Activated CD4-positive, alpha-beta T cell treated with anti-CD3 and anti-CD28 coated beads, Interleukin-2, amount 50 U/mL, for 4 hours (primary cell): ENCODE measurements at regions not wholly inside any gene's neighbourhood (a gene's known extent, or its start where the extent isn't known, plus 50 kb on each side); places are given as distances from the start of the nearest gene placed in this dataset.

ENCODE experiments used
- DNase-seq, 2 experiments: peaks; one replicate each; pipeline ENCODE4 v3.0.0-alpha.2; 2020

DNA sequence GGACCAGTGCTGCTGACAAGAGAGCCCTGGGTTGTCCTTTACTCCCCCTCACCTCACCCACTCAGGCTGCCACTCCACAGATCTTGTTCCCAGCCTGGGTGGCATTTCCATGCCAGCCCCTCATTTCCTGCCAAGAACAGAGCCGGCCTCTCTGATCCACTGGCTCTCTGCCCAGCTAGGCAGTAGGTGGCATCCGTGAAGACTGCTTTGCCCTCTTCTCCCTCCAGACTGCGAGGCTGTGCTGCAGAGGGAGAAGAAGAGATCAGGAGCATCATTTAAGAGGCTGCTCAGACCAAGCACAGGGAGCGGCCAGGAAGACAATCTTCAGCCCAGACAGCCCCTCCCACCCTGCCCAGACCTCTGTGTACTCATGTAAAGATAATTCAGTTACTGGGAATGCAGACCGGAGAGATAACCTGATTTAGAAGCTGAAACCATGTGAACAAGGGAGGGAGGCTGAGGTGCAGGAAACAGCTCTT, 126.9 kb upstream of the NCAM1 start:
- no peak for DNase-seq

GRCh38 chr11:112835591-112836255, 125.5 kb upstream of the NCAM1 start:
- no peak for DNase-seq

- DNase-seq: no peak
These were observed 125.0 kb upstream of the NCAM1 start for GRCh38 chr11:112836256-112836602.

DNA sequence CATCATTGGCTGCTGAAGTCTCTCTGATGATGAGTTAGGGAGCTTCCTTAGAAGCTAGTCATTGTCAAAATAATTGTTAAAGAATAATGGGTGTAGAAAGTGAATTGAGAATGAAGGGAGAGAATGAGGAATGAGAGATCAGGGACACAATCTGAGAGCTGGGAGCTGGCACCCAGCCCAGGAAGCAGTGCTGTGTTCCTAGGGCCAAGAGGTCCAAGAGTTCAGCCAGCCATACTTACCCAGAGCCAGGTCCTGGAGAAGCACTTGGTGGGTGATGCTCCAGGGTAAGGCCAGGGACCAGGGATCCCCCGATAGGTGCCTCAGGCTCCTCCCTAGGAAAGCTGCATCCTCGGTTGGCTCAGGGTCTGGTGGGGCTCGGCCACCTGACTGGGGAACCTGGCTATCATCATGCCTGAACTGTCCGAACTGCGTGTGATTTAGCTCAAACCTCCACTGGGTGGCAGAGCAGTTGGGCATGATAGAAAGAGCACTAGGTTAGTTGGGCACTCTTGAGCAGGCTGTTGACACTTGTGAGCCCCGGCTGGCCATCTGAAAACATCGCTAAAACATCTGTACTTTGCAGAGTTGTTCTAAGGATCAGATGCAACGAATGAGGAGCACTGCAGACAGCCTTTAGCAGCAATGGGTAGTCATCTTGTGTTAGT, 123.9 kb upstream of the NCAM1 start:
- DNase-seq: no peak

DNA sequence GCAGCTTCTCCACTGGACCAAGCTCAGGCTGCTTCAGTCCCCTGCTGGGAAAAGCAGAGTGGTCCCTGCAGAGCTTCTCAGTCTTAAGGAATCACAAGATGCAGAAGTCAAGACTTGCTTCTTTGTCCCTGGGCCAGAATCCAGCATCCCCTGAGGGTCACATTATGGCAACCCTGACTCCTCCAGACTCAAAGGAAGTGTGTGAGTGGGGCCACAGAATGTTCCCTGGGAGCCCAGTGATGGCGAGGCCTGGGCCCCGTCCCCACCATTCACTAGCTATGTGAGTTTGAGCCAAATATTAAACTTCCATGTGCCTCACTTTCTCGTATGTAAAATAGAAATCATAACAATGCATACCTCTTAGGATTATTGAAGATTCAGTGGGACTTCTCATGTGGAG, 122.2 kb upstream of the NCAM1 start:
- DNase-seq: no peak

- DNase-seq: no peak
These were observed 119.5 kb upstream of the NCAM1 start for GRCh38 chr11:112841729-112842128.

DNA sequence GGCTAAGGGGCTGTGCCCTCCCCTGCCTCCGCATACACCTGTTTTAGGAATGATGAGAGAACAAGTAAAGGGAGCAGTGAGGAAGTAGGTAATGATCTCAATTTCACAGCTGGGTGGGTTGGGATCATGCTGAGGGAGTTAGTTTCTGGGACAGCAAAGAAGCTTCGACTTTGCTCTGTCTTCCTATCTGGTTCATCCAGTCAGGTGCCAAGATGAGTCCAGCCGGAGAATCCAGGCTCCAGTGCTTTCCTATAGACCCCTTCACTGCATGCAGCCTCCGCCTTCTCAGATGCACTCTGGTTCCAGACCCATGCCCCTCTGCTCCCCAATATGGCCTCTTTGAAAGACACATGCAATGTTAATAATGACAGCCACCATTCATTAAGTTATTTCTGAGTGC, 119.1 kb upstream of the NCAM1 start:
- DNase-seq: no peak

DNA sequence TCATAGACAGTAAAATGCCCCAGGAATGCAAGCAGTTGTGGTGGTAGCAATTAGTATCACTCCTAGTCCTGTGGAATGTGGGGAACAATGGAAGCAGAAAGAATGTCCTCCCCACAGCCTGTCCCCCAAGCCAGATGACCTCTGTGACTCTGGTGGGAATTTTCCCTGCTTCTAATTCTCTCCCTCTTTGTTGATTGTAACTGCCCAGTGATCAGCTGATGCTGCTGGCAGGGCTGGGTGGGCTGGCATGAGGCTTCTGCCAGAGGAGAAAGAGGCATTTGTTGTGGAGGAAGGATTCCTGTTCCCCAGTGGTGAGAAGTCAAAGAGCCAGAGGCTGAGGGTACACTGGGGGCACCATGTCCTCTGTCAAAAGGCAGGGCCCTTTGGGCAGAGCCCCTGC, 116.7 kb upstream of the NCAM1 start:
- no peak for DNase-seq

DNA sequence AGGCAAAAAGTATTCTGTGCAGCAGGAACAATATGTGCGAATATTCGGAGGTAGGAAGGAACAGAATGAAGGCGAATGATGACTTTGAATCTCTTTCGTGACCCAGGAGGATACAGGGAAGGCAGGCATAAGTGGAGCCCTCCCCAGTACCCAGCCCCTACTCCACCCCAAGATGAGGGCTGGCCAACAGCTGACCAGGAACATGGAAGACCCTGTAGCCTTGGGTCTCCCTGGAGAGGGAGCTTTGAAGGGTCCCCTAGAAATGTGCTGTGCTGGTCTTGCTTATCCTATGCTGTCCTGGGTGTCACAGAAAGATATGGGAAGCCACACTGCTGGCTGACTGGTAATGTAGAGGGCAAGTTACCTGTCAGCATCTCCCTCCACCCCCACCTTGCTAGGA, 113.7 kb upstream of the NCAM1 start:
- no peak for DNase-seq

DNA sequence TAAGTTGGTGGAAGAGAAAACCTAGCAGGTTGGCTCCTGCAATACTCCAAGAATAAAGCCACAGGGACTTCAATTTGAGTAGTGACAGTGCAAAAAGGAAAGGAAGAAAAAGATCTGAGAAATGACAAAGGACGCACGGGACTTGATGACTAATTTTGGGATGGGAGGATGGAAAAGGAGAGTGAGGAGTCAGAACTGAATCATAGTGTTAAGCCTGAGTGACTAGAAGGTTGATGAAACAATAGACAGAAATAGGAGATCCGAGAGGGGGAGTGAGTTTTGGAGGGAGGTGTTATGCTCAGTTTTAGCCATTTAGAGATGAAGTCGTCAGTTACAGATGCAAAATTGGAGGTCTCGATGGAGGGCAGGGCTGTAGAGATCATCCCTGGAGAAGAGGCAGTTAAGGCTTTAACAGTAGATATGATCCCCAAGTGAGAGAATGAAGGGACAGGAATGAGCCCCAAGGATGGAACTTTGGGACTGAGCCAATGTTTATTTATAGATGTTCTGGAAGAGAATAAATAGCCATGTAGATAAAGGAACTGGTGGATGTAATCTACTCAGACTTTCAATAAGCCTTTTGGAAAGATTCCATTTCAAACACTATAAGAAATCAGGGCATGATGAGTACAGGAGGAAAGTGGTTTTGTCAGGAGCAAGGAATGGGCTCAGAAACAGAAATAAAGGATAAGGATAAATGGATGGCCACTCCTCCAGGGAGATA, 108.9 kb upstream of the NCAM1 start:
- DNase-seq: no peak

DNA sequence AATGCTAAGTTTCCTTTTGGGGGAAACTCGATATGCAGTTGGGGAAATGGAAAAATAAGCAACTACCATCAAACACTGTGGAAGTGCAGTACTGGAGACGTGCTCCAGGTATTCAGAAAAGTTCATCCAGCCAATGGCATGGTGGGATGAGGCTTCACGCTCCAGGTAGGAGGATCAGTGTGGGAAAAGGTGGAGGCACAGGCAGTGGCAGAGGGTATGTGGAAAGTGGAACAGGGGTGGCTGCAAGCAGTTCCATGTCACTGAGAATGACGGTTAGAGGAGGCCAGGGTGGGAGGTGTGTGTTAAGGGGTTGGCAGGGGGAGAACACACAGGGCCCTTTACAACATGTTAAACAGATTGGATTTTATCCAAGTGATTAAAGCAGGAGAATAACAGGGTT, 105.1 kb upstream of the NCAM1 start:
- no peak for DNase-seq

- DNase-seq: no peak
These were observed 104.6 kb upstream of the NCAM1 start for GRCh38 chr11:112856591-112856990.

DNA sequence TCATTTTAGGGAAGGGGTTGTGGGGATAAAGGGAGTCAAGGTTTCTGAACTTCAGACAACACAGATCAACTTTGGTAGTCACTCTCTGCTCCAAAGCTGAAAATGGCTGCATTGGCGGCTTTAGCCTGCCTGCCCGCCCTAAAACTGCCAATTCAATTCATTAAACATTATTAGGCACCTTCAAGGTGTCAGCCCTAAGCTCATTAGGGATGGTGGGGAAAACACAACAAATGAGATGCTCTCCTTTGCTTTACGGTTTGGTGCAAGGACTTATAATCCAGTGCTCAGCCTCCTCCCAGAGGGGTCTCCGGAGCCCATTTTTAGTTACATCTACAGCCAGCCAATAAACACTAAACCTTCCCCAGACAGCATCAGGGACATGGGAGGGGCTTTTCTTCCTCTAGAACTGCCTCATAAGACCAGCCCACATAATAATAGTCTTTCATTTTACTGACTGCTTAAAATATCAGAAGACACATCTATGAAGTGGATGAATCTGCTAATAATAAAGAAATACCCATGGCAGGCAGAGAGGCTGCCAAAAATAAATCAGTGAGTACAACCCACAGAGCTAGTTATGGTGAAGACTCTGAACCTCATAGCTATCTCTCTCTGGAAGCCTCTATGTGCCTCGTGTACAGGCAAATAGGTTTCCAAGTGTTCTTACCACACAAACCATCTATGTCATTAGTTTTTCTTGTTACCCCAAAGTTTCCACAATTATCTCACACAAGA, 102.8 kb upstream of the NCAM1 start:
- no peak for DNase-seq

DNA sequence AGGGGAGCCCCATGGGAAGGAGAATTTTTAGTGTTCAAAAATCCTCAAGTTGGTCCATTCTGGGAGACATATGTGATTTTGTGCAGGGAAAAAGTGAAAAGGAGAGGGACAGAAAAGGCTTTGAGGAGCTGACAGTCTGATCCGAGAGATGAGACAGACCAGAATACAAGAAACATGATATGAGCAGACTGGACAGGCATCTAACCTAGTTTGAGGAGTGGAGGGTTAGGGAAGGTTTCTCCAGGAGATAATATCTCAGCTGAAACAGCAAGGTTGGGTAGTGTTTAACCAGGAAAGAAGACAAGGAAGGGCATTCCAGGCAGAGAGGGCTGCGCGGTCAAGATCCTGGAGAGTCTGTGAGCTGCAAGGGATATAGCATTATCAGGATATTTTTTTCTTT, 101.4 kb upstream of the NCAM1 start:
- no peak for DNase-seq

GRCh38 chr11:112861356-112861755, 99.9 kb upstream of the NCAM1 start:
- DNase-seq: no peak

DNA sequence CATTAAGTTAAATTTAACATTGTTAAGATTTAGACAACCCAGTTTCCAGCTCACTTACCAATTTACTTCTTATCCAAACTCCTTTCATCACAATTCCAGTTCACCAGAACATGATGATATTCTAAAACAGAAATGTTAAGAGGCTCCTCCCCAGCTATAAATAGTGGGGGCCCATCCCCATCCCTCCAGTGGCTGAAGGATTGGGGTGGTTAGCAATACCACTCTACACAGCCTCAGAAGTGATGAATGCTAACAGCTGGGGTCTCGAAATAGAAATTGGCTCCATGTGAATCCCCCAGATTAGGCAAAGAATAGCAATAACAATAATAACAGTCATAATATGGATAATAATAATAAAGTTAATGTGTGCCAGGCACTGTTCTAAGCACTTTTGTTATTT, 97.9 kb upstream of the NCAM1 start:
- no peak for DNase-seq

GRCh38 chr11:112864672-112865071, 96.5 kb upstream of the NCAM1 start:
- DNase-seq: no peak

- DNase-seq: no peak
These were observed 89.2 kb upstream of the NCAM1 start for GRCh38 chr11:112871909-112872500.

GRCh38 chr11:112874980-112875379, 86.2 kb upstream of the NCAM1 start:
- DNase-seq: no peak

DNA sequence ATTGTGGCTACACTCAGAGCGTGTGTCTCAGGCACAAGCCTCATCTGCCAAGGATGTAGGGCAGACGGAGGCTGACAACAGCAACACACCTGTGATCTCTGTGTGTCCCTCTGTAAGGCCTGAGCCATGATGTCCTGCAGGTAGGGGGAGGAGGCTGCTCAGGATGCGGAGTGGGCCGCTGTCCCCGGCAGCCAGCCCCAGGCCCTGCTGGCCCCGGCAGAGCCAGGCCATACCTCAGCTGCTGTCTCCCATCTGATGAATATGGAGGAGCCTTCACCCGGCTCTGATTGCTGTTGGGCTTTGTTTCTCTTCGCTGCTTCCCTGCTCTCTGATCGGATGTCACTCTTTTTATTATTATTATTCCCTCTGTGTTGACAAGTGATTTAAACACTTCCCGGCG, 83.6 kb upstream of the NCAM1 start:
- DNase-seq: no peak

DNA sequence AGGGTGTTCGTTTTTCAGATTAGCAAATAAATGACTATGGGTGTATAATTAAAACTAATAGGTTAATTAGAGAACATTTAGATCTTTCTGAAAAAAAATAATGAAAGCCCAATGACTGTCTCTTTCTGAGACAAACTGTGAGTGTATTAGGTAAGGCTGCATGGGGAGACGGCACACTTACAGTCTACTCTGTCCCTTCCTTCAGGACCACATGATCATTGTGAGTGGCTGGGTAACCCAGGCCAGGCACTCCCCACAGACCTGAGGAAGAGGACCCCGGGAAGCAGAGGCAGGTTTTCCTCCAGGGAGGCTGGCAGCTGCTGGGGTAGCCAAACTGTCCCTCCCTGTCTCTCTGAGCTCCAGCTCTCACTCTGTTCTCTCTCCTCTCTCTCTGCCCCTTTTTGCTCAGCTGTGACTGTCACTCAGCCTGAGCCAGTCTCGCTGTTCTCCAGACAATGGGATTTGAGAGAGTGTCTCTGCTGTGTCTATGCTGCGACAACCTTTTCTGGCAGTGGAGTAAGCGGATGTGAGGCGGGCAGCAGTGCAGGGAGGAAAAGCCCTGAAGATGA, 83.1 kb upstream of the NCAM1 start:
- DNase-seq: no peak

DNA sequence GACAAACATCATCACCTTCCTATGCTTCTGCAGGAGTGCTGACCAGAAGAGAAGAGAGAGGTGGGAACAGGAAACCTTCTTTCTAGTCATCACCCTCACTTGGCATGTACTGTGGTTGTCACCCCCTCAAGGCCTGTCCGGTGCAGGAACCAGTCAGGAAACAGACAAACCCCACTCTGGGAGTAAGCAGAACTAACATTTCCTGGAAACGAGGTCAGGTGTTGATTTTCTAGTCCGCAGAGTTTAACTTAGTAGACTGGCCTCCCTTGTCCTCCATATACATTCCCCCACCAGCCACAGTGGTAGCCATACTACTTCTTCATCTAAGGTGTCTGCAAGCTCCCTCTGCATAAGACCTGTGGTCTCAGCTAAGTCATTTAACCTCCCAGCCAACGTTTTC, 80.7 kb upstream of the NCAM1 start:
- no peak for DNase-seq

DNA sequence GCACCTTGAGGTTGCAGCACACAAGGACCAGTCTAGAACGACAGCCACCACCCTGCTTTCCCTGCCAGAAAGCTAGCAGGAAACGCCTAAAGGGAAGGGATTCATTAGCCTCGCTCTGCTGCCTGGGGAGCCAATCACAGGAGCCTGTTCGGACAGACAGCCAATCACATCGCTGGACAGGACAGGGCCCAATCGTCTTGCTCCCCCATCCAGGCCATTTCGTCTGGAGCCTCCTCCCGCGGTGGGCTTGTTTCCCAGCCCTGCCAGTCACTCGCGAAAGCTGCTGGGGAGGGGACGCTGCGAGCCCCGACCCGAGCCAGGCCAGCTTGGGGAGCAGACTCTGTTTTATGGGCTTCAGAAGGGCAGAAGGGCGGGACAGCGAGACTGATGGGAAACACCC, 79.8 kb upstream of the NCAM1 start:
- no peak for DNase-seq
